GM19240 (cell line): ENCODE measurements at regions not wholly inside any gene's neighbourhood (a gene's known extent, or its start where the extent isn't known, plus 50 kb on each side); places are given as distances from the start of the nearest gene placed in this dataset.
"Not testable (repeated sequence)": the region's sequence is repeated elsewhere in the genome, so short reads cannot be mapped to it uniquely, and the experiment has no call there.

ENCODE experiments used
- DNase-seq: peaks from one replicate; pipeline ENCODE4 v3.0.0; 2011; ENCODE audit warnings: low spot score; ENCODE audit not compliant: insufficient read length

- no peak for DNase-seq
These were observed 70.5 kb upstream of the ADTRP start for GRCh38 chr6:11848852-11849731.

- no peak for DNase-seq
These were observed 69.7 kb upstream of the ADTRP start for GRCh38 chr6:11848346-11848651.

GRCh38 chr6:11847515-11848345 lies 69.1 kb upstream of the ADTRP start:
- DNase-seq: no peak

GRCh38 chr6:11847068-11847467 lies 68.5 kb upstream of the ADTRP start:
- DNase-seq: not testable (repeated sequence)

GRCh38 chr6:11845664-11846577 lies 67.3 kb upstream of the ADTRP start:
- DNase-seq: no peak

GRCh38 chr6:11842795-11843194 lies 64.2 kb upstream of the ADTRP start:
- DNase-seq: not testable (repeated sequence)

GRCh38 chr6:11835065-11835464 lies 56.5 kb upstream of the ADTRP start:
- DNase-seq: no peak

GRCh38 chr6:11833626-11834592 lies 55.3 kb upstream of the ADTRP start:
- DNase-seq: no peak

GRCh38 chr6:11831653-11832052 lies 53.0 kb upstream of the ADTRP start:
- no peak for DNase-seq

GRCh38 chr6:11830520-11830919 lies 51.9 kb upstream of the ADTRP start:
- no peak for DNase-seq

- no peak for DNase-seq
These were observed 51.5 kb upstream of the ADTRP start for GRCh38 chr6:11830105-11830504.

- no peak for DNase-seq
These were observed 49.8 kb upstream of the ADTRP start for GRCh38 chr6:11828262-11828870.
